ENCODE measurements at regions not wholly inside any gene's neighbourhood (a gene's known extent, or its start where the extent isn't known, plus 50 kb on each side); places are given as distances from the start of the nearest gene placed in this dataset.

GRCh38 chr5:167594061-167594435 is 697.4 kb upstream of the WWC1 start:
- no peak for TF ChIP-seq POLR2A (IDR thresholded peaks at IDR 0.05)
- no peak for TF ChIP-seq CTCF (IDR thresholded peaks at IDR 0.05)
